K562 (cell line): ENCODE measurements at regions not wholly inside any gene's neighbourhood (a gene's known extent, or its start where the extent isn't known, plus 50 kb on each side); places are given as distances from the start of the nearest gene placed in this dataset.

Experiments used
- HMBOX1 ChIP-seq: sonication (generic); IDR thresholded peaks from 2 replicates; pipeline ENCODE4 v1.6.1; 2016
- MECOM ChIP-seq: fragments of 250-450 bp; sonication (Bioruptor Pico); IDR thresholded peaks from 2 replicates; pipeline ENCODE4 v1.8.0; 2022; ENCODE audit warnings: inconsistent platforms
- MEF2D ChIP-seq: conservative IDR thresholded peaks from 2 replicates; pipeline ENCODE4 v1.6.1; 2016; ENCODE audit warnings: low read depth, missing genetic modification characterization, missing compliant biosample characterization
- MEIS2 ChIP-seq: fragments of 450-650 bp; IDR thresholded peaks from 2 replicates; pipeline ENCODE4 v1.6.1; 2014; ENCODE audit warnings: mild to moderate bottlenecking; ENCODE audit not compliant: partially characterized antibody
- MLX ChIP-seq, 2 experiments: fragments of 450-650 bp in 1 of 2; sonication (generic) in 1 of 2; formaldehyde crosslinking; conservative IDR thresholded peaks; 2 replicates each; pipeline versions ENCODE4 v1.4.0 to v1.8.1; 2020 to 2022; ENCODE audit warnings: mild to moderate bottlenecking in 1 of 2, missing genetic modification reagents in 1 of 2
- POLR2G ChIP-seq: fragments of 200-400 bp; formaldehyde crosslinking; IDR thresholded peaks from 2 replicates; pipeline ENCODE4 v1.6.1; 2017; ENCODE audit warnings: low read depth, mild to moderate bottlenecking, antibody characterized with exemption, low read length, moderate library complexity
- REST ChIP-seq, 2 experiments: fragments of 450-650 bp; formaldehyde crosslinking in 1 of 2; IDR thresholded peaks; 2 replicates each; pipeline versions ENCODE4 v1.4.0 to v1.6.1; 2014 to 2020; ENCODE audit warnings: mild to moderate bottlenecking in 2 of 2, borderline replicate concordance in 1 of 2, low read depth in 1 of 2
- STAT5A ChIP-seq: IDR thresholded peaks from 2 replicates; pipeline ENCODE4 v1.6.1; 2012; ENCODE audit warnings: low read length, inconsistent platforms, borderline replicate concordance
- ZNF277 ChIP-seq: fragments of 250-450 bp; sonication (Bioruptor Pico); IDR thresholded peaks from 2 replicates; pipeline ENCODE4 v1.8.0; 2022; ENCODE audit warnings: inconsistent platforms, mild to moderate bottlenecking, moderate library complexity, borderline replicate concordance
- ZNF518B ChIP-seq: fragments of 250-450 bp; sonication (Bioruptor Pico); IDR thresholded peaks from 2 replicates; pipeline ENCODE4 v1.5.0; 2021; ENCODE audit warnings: mild to moderate bottlenecking, moderate library complexity
- ZNF584 ChIP-seq: fragments of 200-800 bp; sonication (Bioruptor generic); IDR thresholded peaks from 2 replicates; pipeline ENCODE4 v1.6.1; 2016; ENCODE audit warnings: low read depth, mild to moderate bottlenecking, missing genetic modification characterization, missing compliant biosample characterization
- ZNF589 ChIP-seq: fragments of 200-800 bp; sonication (Bioruptor generic); IDR thresholded peaks from 2 replicates; pipeline ENCODE4 v1.6.1; 2016; ENCODE audit warnings: low read depth, missing genetic modification characterization, missing compliant biosample characterization

GRCh38 chr12:32031109-32031508, 71.9 kb downstream of the RESF1 start (continued):
- TF ChIP-seq MLX (CRISPR knock-in tag; conservative IDR thresholded peaks at IDR 0.05) (no peak), ZNF277 (CRISPR knock-in tag) (no peak), ZNF518B (CRISPR knock-in tag) (no peak), ZNF584 (CRISPR knock-in tag) (peak; percentile 55; the same call in 1 of the 2 replicates), REST (IDR thresholded peaks at IDR 0.05; ENCODE audit: borderline replicate concordance) (peak; percentile 48; the same call in 1 of the 2 replicates), REST (CRISPR knock-in tag; IDR thresholded peaks at IDR 0.05; ENCODE audit: low read depth) (no peak), MEIS2 (peak; percentile 99), MECOM (CRISPR knock-in tag) (peak; percentile 62; the same call in 1 of the 2 replicates), MEF2D (tag) (peak; percentile 89), STAT5A (peak; percentile 93), POLR2G (no peak), ZNF589 (peak; percentile 92), HMBOX1 (peak; percentile 99)
